ENCODE measurements at regions not wholly inside any gene's neighbourhood (a gene's known extent, or its start where the extent isn't known, plus 50 kb on each side); places are given as distances from the start of the nearest gene placed in this dataset.
"Not testable (repeated sequence)": the region's sequence is repeated elsewhere in the genome, so short reads cannot be mapped to it uniquely, and the experiment has no call there.

DNA sequence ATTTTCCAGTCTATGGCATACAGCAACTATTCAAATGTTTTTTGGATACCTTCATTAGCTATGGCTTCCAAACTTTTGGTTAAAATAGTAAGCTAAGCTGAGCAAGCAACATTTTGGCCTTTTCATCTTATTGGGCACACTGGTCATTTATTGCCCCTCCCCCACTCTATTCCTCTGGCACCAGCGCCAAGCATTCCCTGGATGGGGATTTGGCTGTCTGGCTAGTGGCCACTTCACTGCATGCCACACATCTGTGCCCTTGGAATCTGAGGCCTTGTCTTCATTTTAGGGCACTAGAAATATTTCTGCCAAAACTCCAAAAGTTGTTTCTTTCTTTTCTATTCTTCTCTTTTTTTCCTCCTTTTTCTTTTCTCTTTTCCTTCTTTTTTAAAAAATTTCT is 305.8 kb upstream of the POTED start:
- not testable (repeated sequence) for H3K27me3 ChIP-seq (ENCODE audit: insufficient read depth, low read depth)

DNA sequence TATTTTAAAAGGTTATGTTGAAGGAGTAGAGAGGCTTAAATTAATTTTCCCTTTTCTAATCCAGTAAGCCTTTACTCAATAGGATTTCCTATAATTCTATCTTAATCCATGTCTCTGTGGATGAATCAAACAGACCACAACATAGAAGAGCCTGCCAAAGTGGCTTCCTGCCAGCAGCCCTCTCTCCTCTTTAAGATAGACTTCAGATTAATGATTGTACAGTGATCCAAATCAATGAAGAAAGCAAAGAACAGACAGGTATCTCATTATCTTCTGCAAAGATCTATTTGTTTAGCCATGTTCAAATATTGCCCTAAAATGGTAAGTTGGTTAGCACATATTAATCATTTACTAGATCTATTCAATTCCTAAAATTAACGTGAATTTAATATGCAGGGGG is 304.7 kb upstream of the POTED start:
- not testable (repeated sequence) for H3K27me3 ChIP-seq (ENCODE audit: insufficient read depth, low read depth); H3K4me2 ChIP-seq; H4K20me1 ChIP-seq (ENCODE audit: insufficient read depth); H2AFZ ChIP-seq (ENCODE audit: low read depth); H3K36me3 ChIP-seq (ENCODE audit: insufficient read depth); H3K79me2 ChIP-seq (ENCODE audit: insufficient read depth, low read depth); H3K4me1 ChIP-seq (ENCODE audit: low read depth, poor library complexity, severe bottlenecking); H3K27ac ChIP-seq; H3K4me3 ChIP-seq (IDR thresholded peaks at IDR 0.05; ENCODE audit: insufficient read depth, low read depth, low read length); H3K9ac ChIP-seq

More for the DNA sequence above, 305.8 kb upstream of the POTED start:
- not testable (repeated sequence) for H3K9ac ChIP-seq; H3K79me2 ChIP-seq (ENCODE audit: insufficient read depth, low read depth); H3K4me1 ChIP-seq (ENCODE audit: low read depth, poor library complexity, severe bottlenecking); H3K36me3 ChIP-seq (ENCODE audit: insufficient read depth); H4K20me1 ChIP-seq (ENCODE audit: insufficient read depth); H3K27ac ChIP-seq; H2AFZ ChIP-seq (ENCODE audit: low read depth); H3K4me2 ChIP-seq; H3K4me3 ChIP-seq (IDR thresholded peaks at IDR 0.05; ENCODE audit: insufficient read depth, low read depth, low read length)

DNA sequence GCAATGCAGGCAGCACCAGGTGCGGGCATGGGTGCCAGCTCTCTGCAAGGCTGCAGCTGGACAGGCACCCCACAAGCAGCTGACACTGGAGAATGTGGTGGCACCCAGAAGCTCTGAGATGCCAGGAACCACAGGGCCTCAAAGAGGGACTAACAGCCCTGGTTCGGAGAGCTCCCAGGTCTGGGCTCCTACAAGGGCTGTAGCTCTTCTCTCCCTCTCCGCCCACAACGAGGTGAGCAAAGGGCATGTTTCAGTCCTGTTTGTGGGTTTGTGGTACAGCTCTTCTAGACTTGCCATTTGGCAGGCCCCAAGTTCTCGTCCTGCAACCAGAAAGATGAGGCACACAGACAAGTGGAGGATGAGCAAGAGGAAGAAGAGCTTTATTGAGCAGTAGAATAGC is 299.5 kb upstream of the POTED start:
- H3K9ac ChIP-seq; H3K27me3 ChIP-seq (ENCODE audit: insufficient read depth, low read depth); H2AFZ ChIP-seq (ENCODE audit: low read depth); H3K79me2 ChIP-seq (ENCODE audit: insufficient read depth, low read depth); H3K36me3 ChIP-seq (ENCODE audit: insufficient read depth); H3K4me2 ChIP-seq; H3K27ac ChIP-seq; H3K4me1 ChIP-seq (ENCODE audit: low read depth, poor library complexity, severe bottlenecking); H3K4me3 ChIP-seq (IDR thresholded peaks at IDR 0.05; ENCODE audit: insufficient read depth, low read depth, low read length); H4K20me1 ChIP-seq (ENCODE audit: insufficient read depth): not testable (repeated sequence)

DNA sequence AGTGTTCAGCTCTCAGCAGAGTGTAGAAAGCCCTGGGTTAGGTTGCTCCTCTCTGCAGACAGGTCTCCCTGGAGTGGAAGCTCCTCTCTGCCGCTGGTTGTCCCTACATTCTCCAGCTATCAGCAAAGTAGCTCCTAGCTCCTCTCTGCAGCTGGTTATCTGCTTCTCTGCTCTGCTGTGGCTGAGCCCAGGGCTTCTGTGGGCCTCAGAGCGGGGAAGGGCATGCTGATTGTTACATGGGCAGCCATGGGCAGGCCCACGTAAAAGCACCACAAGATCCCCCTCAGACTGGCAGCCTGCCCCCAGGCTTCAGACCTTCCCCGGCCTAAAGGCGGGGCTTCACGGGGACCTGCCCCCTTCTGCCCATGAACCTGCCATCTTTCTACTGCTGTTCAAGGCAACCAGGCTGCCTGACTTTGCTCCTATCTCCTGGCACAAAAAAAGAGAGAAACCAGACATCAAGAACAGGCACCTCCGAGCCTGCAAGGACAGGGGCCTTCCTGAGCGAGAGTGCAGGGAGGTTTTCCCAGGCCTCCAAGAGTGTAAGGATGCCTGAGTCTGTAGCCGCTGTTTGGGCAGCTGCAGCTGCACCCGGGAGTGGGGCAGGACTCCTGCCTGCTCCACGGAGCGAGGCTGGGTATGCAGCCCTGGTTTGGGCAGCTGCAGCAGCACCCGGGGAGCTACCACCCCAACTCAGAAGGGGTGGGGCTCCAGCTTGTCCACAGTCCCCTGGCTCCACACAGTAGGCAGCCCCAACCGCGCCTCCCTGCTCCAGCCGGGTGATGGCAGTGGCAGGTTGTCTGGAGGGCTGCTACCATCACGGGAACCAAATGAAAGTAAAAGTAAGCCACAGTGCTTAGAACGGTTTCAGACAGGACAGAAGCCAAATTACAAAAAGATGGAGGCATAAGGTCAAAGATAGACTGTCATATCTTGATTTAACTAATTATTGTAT is 298.7 kb upstream of the POTED start:
- H3K4me2 ChIP-seq; H4K20me1 ChIP-seq (ENCODE audit: insufficient read depth); H3K27me3 ChIP-seq (ENCODE audit: insufficient read depth, low read depth); H3K27ac ChIP-seq; H3K79me2 ChIP-seq (ENCODE audit: insufficient read depth, low read depth); H3K9ac ChIP-seq; H3K4me1 ChIP-seq (ENCODE audit: low read depth, poor library complexity, severe bottlenecking); H3K4me3 ChIP-seq (IDR thresholded peaks at IDR 0.05; ENCODE audit: insufficient read depth, low read depth, low read length); H3K36me3 ChIP-seq (ENCODE audit: insufficient read depth); H2AFZ ChIP-seq (ENCODE audit: low read depth): not testable (repeated sequence)

DNA sequence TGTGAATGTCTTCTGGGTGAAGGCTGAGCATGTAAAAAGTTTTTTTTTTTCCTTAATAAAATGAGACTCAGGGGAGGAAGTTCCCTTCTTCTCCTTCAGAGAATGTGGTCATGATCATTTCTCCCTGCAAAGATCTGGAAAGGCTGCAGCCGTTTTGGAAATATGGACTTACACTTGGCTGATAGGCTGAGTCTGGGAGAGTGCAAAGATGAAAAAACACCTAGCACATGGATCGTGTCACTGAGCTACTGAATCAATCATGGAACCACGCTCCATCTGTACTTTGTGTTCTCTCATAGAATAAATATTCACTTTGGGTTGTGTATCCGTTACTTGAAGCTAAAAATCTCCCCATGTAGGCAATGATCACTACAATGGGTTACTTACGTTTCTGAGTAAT is 290.9 kb upstream of the POTED start:
- not testable (repeated sequence) for H3K4me1 ChIP-seq (ENCODE audit: low read depth, poor library complexity, severe bottlenecking); H3K9ac ChIP-seq; H3K4me2 ChIP-seq; H3K27ac ChIP-seq; H3K79me2 ChIP-seq (ENCODE audit: insufficient read depth, low read depth); H4K20me1 ChIP-seq (ENCODE audit: insufficient read depth); H2AFZ ChIP-seq (ENCODE audit: low read depth); H3K4me3 ChIP-seq (IDR thresholded peaks at IDR 0.05; ENCODE audit: insufficient read depth, low read depth, low read length); H3K36me3 ChIP-seq (ENCODE audit: insufficient read depth); H3K27me3 ChIP-seq (ENCODE audit: insufficient read depth, low read depth)

DNA sequence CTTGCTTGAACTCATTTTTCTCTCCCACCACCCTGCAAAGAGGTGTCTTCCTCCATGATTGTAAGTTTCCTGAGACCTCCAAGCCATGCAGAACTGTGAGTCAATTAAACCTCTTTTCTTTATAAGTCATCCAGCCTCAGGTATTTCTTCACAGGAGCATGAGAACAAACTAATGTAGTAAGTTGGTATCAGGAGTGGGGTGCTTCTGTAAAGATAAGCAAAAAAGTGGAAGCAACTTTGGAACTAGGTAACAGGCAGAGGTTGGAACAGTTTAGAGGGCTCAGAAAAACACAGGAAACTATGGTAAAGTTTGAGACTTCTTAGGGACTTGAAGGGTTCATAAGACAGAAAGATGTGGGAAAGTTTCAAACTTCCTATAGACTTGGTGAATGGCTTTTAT is 287.7 kb upstream of the POTED start:
- not testable (repeated sequence) for H3K4me3 ChIP-seq (IDR thresholded peaks at IDR 0.05; ENCODE audit: insufficient read depth, low read depth, low read length)

DNA sequence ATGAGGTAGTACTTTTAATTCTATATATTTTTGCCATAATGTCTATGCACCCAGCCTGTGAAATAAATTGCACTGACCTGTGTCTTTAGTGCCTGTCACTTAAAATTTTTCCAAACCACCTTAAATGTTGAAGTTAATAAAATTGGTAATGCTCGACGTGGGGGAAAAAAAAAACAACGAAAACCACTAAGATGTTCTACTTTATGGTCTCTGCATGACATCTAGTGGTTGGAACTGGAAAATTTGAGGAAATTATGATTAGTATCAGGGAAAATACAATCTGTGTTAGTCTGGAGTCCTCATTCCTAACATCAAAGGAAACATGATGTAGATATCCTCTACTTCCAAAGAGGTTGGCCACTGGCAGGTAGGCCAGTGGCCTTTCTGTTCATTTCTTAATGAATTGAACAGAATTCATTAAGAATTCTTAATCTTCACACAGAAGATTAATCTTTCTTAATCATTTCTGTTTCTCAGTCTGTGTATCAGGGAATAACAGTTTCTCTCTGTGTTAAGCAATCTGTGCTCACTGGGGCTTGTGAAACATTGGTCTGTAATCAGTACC is 268.8 kb upstream of the POTED start:
- not testable (repeated sequence) for H2AFZ ChIP-seq (ENCODE audit: low read depth); H3K9ac ChIP-seq; H3K27ac ChIP-seq; H3K4me3 ChIP-seq (IDR thresholded peaks at IDR 0.05; ENCODE audit: insufficient read depth, low read depth, low read length); H3K36me3 ChIP-seq (ENCODE audit: insufficient read depth); H3K4me1 ChIP-seq (ENCODE audit: low read depth, poor library complexity, severe bottlenecking); H4K20me1 ChIP-seq (ENCODE audit: insufficient read depth); H3K79me2 ChIP-seq (ENCODE audit: insufficient read depth, low read depth); H3K27me3 ChIP-seq (ENCODE audit: insufficient read depth, low read depth); H3K4me2 ChIP-seq
- TF ChIP-seq, protein P1, sequence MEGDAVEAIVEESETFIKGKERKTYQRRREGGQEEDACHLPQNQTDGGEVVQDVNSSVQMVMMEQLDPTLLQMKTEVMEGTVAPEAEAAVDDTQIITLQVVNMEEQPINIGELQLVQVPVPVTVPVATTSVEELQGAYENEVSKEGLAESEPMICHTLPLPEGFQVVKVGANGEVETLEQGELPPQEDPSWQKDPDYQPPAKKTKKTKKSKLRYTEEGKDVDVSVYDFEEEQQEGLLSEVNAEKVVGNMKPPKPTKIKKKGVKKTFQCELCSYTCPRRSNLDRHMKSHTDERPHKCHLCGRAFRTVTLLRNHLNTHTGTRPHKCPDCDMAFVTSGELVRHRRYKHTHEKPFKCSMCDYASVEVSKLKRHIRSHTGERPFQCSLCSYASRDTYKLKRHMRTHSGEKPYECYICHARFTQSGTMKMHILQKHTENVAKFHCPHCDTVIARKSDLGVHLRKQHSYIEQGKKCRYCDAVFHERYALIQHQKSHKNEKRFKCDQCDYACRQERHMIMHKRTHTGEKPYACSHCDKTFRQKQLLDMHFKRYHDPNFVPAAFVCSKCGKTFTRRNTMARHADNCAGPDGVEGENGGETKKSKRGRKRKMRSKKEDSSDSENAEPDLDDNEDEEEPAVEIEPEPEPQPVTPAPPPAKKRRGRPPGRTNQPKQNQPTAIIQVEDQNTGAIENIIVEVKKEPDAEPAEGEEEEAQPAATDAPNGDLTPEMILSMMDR (conservative IDR thresholded peaks at IDR 0.05; ENCODE audit: low read depth, low read length): peak; percentile 28

More for the DNA sequence above, 287.7 kb upstream of the POTED start:
- H2AFZ ChIP-seq (ENCODE audit: low read depth); H3K4me2 ChIP-seq; H3K9ac ChIP-seq; H4K20me1 ChIP-seq (ENCODE audit: insufficient read depth); H3K36me3 ChIP-seq (ENCODE audit: insufficient read depth); H3K4me1 ChIP-seq (ENCODE audit: low read depth, poor library complexity, severe bottlenecking); H3K27ac ChIP-seq; H3K27me3 ChIP-seq (ENCODE audit: insufficient read depth, low read depth); H3K79me2 ChIP-seq (ENCODE audit: insufficient read depth, low read depth): not testable (repeated sequence)

DNA sequence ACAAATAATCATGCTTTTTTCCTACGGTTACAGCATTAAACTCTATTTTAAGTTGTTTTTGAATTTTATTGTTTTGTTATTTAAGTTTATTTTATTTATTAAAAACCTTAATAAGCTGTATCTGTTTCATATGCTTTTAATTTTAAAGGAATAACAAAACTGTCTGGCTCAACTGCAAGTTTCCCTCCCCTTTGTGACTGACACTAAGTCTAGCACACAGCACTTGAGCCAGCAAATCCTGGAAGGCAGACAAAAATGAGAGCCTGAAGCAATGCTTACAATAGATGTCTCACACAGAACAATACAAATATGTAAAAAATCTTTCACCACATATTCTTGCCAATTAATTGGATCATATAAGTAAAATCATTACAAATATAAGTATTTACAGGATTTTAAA is 258.1 kb upstream of the POTED start:
- not testable (repeated sequence) for H4K20me1 ChIP-seq (ENCODE audit: insufficient read depth); H3K4me2 ChIP-seq; H3K4me1 ChIP-seq (ENCODE audit: low read depth, poor library complexity, severe bottlenecking); H3K4me3 ChIP-seq (IDR thresholded peaks at IDR 0.05; ENCODE audit: insufficient read depth, low read depth, low read length); H3K27me3 ChIP-seq (ENCODE audit: insufficient read depth, low read depth); H2AFZ ChIP-seq (ENCODE audit: low read depth); H3K27ac ChIP-seq; H3K9ac ChIP-seq; H3K79me2 ChIP-seq (ENCODE audit: insufficient read depth, low read depth); H3K36me3 ChIP-seq (ENCODE audit: insufficient read depth)

DNA sequence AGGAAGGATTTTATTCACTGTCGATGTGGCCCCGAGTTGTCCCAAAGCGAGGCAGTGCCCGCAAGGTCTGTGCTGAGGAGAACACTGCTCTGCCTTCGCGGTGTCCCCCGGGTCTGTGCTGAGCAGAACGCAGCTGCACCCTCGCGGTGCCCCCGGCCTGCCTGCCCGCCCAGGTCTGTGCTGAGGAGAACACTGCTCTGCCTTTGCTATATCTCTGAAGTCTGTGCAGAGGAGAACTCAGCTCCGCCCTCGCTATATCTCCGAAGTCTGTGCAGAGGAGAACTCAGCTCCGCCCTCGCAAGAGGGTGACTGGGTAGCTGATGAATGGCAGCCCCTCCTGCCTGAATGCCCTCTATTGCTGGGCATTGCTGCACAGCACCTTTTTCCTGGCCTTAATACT is 249.4 kb upstream of the POTED start:
- not testable (repeated sequence) for H3K9ac ChIP-seq; H3K27me3 ChIP-seq (ENCODE audit: insufficient read depth, low read depth); H2AFZ ChIP-seq (ENCODE audit: low read depth); H3K4me2 ChIP-seq; H3K4me1 ChIP-seq (ENCODE audit: low read depth, poor library complexity, severe bottlenecking); H3K36me3 ChIP-seq (ENCODE audit: insufficient read depth); H3K4me3 ChIP-seq (IDR thresholded peaks at IDR 0.05; ENCODE audit: insufficient read depth, low read depth, low read length); H3K27ac ChIP-seq; H3K79me2 ChIP-seq (ENCODE audit: insufficient read depth, low read depth); H4K20me1 ChIP-seq (ENCODE audit: insufficient read depth)

Data from KMS-11 (cell line).